ENCODE measurements at regions not wholly inside any gene's neighbourhood (a gene's known extent, or its start where the extent isn't known, plus 50 kb on each side); places are given as distances from the start of the nearest gene placed in this dataset.

- no peak overlapping the region for H3K4me3 ChIP-seq (ENCODE audit: low read length)
- no peak for TF ChIP-seq ZNF274 (IDR thresholded peaks at IDR 0.05; ENCODE audit: low read depth, low read length)
These were observed 298.4 kb upstream of the IRX4 start for GRCh38 chr5:2181149-2181548.

DNA sequence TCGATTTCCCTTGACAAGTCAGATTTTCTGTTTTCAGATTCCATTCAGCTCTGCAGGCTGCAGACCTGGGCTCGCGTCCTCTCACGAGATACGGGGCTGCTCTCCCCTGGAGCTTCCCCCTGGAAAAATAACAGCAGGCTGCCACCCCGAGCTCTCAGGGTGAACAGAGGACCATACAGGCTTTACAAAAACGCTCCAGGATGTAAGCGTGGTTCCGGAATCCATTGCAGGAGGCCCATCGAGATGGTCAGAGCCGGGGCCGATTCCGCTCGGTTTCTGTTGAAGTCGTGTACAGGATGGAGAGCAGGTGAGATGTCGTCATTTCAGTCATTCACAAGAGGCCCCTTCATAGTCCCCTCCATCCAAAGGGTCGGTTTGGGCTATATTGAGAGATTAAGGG is 297.7 kb upstream of the IRX4 start:
- no peak for TF ChIP-seq ZNF274 (IDR thresholded peaks at IDR 0.05; ENCODE audit: low read depth, low read length)

DNA sequence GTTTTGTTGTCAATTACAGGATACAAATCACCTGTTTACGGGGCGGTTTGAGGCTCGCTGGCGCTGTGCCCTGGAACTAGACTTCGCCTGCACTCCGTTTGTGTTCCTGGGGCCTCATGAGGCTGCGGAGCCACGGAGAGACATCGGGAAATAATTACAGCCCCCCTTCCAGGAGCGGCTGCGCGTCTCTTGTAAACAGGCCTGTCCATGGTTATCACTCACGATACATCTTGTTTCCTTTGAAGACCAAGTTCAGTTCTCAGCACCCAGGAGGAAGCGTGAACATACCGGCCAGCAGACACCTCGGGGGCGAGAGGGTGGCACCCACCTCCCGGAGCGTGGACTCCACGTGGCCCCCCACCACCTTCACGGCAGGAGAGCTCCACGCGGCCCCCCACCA is 297.1 kb upstream of the IRX4 start:
- H3K4me3 ChIP-seq (ENCODE audit: low read length) = no peak overlapping the region
- no peak for TF ChIP-seq ZNF274 (IDR thresholded peaks at IDR 0.05; ENCODE audit: low read depth, low read length)

More for the DNA sequence above, 297.7 kb upstream of the IRX4 start:
- H3K4me3 ChIP-seq (ENCODE audit: low read length) = no peak overlapping the region

DNA sequence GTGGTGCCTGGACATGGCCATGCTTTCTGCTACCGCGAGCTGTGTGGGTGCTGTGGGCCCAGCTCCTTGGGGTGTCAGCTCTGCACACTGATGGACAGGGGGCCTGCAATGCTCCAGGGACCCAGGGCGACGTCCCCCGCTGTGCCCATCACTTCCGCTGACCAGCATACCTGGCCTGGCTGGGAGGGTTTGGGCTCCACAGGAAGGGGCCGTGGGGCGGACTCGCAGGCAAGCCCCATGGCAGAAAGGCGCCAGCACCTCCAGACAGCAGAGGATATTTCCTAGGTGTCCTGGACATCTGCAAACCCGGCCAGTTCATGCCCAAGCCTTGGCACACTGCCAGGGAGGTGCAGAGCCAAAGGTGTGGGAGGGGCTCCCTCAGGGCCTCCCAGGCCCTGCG is 295.8 kb upstream of the IRX4 start:
- no peak for TF ChIP-seq ZNF274 (IDR thresholded peaks at IDR 0.05; ENCODE audit: low read depth, low read length)
- H3K4me3 ChIP-seq (ENCODE audit: low read length) = no peak overlapping the region

GRCh38 chr5:2178071-2178477 is 295.3 kb upstream of the IRX4 start:
- no peak overlapping the region for H3K4me3 ChIP-seq (ENCODE audit: low read length)
- TF ChIP-seq ZNF274 (IDR thresholded peaks at IDR 0.05; ENCODE audit: low read depth, low read length) = no peak

- no peak overlapping the region for H3K4me3 ChIP-seq (ENCODE audit: low read length)
- no peak for TF ChIP-seq ZNF274 (IDR thresholded peaks at IDR 0.05; ENCODE audit: low read depth, low read length)
These were observed 294.5 kb upstream of the IRX4 start for GRCh38 chr5:2177244-2177643.

- no peak overlapping the region for H3K4me3 ChIP-seq (ENCODE audit: low read length)
- no peak for TF ChIP-seq ZNF274 (IDR thresholded peaks at IDR 0.05; ENCODE audit: low read depth, low read length)
These were observed 293.9 kb upstream of the IRX4 start for GRCh38 chr5:2176581-2176980.

DNA sequence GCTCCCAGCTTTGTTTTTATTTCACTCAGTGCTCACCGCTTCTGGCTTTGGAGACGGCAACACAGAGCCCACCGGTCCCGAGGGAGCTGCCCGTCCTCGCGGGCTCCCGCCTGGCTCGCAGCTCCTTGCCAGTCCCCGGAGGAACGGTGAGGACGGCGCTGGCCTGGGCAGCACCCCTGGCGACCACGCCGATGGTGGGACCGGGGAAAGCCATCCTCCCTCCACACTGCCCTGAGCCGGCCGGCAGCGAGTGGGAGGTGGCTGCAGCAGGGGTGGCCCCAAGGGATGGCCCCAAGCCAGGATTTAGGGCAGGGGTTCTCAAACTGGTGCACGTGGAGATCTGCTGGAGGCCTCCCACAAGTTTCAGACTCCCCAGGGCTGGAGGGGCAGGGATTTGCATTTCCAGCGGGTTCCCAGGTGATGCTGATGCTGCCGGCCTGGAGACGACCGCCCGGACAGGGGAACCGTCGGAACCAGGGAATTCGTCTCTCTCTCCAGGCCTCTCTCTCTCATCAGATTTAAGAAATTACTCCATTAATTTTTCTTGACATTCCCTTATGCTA is 293.2 kb upstream of the IRX4 start:
- TF ChIP-seq ZNF274 (IDR thresholded peaks at IDR 0.05; ENCODE audit: low read depth, low read length) = no peak
- H3K4me3 ChIP-seq (ENCODE audit: low read length) = no peak overlapping the region

GRCh38 chr5:2175041-2175440 is 292.3 kb upstream of the IRX4 start:
- no peak overlapping the region for H3K4me3 ChIP-seq (ENCODE audit: low read length)
- TF ChIP-seq ZNF274 (IDR thresholded peaks at IDR 0.05; ENCODE audit: low read depth, low read length) = no peak

DNA sequence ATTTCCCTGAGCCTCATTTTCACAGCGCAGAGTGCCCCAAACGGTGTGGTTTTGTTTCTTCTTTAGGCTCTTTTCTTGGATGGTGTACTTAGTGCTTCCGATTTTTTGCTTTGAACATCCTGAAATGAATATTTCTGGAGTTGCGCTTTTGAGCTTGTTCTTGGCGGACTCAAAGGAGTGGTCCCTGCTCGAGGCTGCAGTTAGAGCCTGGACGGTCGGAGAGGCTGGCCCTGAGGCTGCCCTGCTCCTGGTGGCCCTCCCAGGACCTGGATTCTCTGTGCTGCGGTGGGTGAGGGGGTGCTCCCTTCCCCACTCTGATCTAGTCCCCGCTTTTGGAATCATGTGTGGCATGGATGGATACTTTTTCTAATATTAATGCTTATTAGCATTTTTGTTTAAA is 291.8 kb upstream of the IRX4 start:
- no peak overlapping the region for H3K4me3 ChIP-seq (ENCODE audit: low read length)
- TF ChIP-seq ZNF274 (IDR thresholded peaks at IDR 0.05; ENCODE audit: low read depth, low read length) = no peak

DNA sequence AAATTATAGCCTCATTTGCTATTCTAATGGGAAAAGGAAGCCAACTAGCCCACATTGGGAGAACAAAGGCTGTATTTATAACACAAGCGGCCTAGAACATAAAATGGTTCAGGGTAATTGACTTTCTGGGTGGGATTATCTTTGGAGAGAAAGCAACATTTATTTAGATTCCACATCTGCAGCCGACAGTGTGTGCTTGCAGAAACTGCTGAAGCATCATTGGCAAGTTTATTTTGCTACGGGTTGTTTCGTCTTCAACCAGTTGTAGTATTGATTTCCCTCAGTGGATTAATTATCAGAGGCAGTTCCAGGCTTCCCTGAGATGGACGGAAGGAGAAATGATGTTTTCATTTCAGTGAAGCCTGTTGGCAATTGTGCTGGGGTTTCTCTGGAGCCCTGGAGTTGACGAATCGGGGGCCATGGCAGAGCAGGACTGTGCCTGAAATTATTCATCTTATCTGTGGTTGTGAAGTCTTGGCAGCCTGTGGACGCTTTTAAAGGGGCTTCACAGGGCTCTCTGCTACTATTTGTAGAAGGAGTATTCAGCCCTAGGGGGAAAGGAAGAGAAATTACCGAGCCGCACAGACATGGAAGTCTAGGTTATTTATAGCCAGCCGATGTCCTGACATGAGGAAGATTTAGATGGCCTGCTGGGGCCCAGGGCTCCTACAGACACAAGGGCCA is 290.6 kb upstream of the IRX4 start:
- no peak for TF ChIP-seq ZNF274 (IDR thresholded peaks at IDR 0.05; ENCODE audit: low read depth, low read length)
- no peak overlapping the region for H3K4me3 ChIP-seq (ENCODE audit: low read length)

DNA sequence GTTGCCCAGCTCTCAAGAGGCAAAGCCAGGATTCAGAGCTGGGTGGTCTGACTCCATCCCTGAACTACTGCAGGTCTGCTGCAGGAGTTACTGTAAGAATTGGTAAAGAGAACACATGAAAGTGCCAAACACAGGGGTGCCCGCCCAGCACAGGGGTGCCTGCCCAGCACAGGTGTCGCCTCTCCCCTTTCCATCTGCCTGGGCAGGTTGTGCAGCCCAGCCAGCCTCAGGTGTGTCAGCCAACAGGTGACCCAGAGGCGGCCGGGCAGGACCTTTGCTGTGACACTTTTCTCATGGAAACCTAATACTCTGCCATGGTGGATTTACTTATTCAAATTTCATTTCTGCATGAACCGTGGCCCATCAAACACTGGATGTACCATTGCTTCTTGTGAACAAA is 289.7 kb upstream of the IRX4 start:
- no peak for TF ChIP-seq ZNF274 (IDR thresholded peaks at IDR 0.05; ENCODE audit: low read depth, low read length)

GRCh38 chr5:2170761-2171160 is 288.0 kb upstream of the IRX4 start:
- no peak overlapping the region for H3K4me3 ChIP-seq (ENCODE audit: low read length)

More for the DNA sequence above, 289.7 kb upstream of the IRX4 start:
- no peak overlapping the region for H3K4me3 ChIP-seq (ENCODE audit: low read length)

DNA sequence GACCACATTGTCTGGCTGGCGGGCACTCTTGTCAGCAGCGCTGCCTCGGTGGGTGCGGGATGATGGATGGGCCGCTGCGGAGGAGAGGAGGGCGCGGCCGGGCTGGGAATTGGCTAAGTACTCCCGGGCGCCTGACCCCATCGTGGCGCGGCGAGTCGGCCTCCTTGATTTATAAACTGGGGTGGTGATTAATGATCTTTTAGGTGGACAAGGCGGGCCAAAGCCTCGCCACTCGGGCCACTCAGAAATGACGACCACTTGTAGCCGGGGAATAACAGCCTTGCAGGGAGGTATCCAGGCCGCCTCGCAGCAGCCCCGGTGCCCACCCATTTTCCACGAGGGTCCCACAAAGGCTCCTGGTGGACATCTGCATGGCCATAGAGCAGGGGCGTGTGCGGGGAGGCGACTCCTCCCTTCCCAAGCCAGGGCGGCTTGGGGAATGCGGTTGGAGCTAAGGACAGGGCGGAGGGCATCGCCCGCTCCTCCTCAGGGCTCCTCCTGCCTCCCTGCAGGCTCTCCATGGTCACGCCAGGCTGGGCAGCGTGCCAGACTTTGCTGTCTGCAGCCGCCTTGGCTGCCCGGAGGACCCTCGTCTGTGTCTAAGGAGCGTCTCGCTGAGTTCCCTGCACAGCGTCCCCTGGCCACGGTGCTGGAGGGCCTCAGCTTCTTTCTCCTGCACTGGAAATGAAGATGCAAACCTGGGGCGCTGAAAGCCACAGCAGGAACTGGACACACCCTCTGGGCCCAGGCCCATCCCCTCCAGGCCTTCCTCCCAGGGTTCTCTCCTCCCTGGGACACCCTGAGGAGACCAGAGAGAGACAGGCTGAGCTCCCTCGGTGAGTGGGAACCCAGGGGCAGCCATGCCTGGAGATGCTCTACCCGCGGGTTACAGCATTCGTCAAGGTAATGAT is 287.4 kb upstream of the IRX4 start:
- no peak for TF ChIP-seq ZNF274 (IDR thresholded peaks at IDR 0.05; ENCODE audit: low read depth, low read length)
- no peak overlapping the region for H3K4me3 ChIP-seq (ENCODE audit: low read length)

More at GRCh38 chr5:2170761-2171160, 288.0 kb upstream of the IRX4 start:
- TF ChIP-seq ZNF274 (IDR thresholded peaks at IDR 0.05; ENCODE audit: low read depth, low read length) = no peak

DNA sequence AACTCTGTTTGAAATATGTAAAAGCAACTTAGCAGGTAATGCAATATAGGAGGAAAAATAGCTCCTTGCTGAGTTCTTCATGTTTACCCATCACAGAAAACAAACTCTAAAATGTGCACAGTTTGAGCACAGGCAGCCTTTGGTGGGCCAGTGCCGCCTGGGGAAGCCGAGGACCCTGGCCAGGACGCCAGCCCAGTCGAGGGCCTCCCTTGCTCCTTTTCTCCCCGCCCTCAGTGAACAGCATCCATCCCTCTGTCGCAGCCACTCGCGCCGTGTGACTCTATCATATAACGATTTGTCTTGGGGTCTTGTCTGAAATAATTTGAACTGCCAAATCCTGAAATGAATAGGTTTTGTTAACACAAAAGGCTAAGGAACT is 286.7 kb upstream of the IRX4 start:
- TF ChIP-seq ZNF274 (IDR thresholded peaks at IDR 0.05; ENCODE audit: low read depth, low read length) = no peak

More for the DNA sequence above, 286.7 kb upstream of the IRX4 start:
- no peak overlapping the region for H3K4me3 ChIP-seq (ENCODE audit: low read length)

Measured in GM08714 (cell line).